GM21360 (cell line): ENCODE measurements at regions not wholly inside any gene's neighbourhood (a gene's known extent, or its start where the extent isn't known, plus 50 kb on each side); places are given as distances from the start of the nearest gene placed in this dataset.
"Not testable (repeated sequence)": the region's sequence is repeated elsewhere in the genome, so short reads cannot be mapped to it uniquely, and the experiment has no call there.

Experiments used
- ATAC-seq: cut with Tn5 transposase; IDR thresholded peaks from one replicate; pipeline ENCODE4 v1.9.1; 2021; ENCODE audit warnings: mild to moderate bottlenecking, moderate library complexity; ENCODE audit not compliant: unreplicated experiment

DNA sequence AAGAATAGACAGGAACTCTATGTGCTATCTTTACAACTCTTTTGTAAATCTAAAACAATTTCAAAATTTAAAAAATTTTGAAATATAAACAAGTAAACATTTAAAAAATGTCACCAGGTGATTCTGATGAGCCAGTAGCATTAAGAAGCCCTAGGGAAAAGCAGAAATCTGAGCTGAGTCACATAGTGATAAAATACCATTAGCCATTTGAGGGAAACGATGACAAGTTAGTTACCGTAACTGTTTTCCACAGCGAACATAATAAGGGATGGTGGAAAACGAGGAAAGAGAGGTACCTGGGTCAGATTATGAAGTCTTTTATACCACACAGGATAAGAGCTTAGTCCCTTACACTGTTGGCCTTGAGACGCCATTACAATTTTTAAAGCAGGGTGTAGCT lies 55.5 kb downstream of the PRR15 start:
- no peak for ATAC-seq

DNA sequence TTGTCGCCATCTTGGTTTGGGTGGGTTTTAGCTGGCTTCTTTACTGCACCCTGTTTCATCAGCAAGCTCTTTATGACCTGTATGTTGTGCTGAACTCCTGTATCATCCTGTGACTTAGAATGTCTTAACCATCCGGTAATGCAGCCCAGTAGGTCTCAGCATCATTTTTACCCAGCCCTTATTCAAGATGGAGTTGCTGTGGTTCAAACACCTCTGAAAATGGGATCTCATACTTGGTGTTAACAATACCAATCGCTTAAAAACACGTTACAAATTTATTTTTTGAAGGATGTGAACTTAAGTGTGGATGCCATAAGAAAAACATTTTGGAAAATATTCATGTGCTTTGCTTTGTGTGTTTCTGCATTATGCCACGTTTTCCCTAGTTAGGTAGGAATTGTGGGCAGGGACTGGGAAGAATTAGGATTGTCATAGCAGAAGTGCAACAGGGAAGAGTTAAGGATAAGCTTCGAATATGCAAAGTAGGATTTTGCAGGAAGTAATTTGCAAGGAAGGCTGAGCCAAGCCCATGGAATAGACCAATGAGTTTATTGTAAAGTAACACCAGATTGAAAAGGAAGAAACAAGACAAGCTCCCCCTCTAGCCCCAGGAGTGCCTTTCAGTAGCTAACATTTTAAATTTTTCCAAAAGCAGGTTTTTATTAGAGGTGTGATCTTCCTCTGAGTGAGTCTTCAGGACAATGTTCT lies 56.4 kb downstream of the PRR15 start:
- ATAC-seq: no peak

DNA sequence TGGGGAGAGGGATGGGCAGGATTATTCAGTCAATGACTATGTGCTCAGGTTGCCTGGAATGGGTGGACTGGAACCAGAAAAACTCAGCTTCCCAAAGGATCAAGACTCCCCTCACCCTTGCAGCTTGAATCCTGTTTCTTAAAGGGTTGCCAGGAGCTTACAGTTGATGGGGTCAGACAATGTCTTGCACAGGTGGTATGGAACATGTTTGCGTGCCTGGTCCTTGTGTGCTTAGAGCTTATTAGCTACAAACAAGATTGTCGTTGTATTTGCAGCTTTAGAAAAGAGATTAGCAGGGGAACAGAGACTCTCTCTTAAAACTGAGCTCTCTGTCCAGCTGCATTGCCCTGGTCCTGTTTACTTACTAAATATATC lies 56.9 kb downstream of the PRR15 start:
- ATAC-seq: no peak

DNA sequence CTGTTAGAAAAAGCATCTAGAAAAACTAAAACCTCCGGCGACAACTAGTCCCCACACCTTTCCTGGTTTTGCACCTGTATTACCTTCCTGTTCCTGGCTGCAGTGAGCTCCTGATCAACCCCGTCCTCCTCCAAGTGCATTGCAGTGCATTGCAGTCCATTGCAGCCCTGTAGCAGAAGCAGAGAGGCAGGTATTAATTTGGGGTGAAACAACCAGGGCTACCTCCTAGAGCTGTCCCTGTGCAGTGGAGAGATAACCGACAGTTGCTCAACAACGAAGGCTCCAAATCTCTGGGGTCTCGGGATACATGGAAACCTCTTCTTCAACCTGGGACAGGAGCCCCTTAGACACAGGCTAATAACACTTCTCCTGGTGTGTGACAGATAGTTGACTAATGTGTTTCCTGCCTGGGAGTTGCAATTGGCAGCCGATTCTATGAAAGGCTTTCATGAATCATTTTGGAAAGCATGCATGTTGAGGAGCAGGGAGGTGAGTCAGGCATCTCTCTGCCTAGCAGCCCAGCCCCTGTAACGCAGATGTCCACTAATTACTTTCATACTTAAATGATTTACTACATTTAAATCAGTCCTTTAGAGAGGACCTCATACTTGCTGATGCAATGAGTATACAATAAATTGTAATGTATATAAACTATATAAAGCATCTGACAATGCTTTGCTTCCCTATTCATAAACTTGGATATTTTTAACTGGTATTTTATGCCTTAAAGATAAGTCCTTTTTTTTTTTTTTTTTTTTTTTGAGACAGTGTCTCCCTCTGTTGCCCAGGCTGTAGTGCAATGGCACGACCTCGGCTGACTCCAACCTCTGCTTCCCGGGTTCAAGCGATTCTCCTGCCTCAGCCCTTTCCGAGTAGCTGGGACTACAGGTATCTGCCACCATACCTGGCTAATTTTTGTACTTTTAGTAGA lies 59.0 kb downstream of the PRR15 start:
- no peak for ATAC-seq

DNA sequence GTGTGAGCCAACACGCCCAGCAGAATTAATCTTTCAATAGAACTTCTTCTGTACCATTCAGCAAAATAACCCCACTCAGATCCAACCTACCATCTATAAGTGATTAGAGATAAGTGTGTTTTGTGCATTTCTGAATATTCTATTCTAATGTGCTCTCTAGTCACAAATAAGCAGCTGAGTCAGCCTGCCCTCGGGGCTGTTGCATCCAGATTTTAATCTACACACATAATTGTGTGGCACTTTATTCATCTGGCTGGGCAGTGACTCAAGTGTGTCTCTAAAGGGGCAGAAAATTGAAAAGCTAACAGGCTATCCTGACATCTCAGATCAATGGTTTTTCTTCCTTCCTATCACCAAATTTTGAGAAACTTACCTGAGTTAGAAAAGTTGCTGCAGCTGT lies 60.3 kb downstream of the PRR15 start:
- no peak for ATAC-seq

DNA sequence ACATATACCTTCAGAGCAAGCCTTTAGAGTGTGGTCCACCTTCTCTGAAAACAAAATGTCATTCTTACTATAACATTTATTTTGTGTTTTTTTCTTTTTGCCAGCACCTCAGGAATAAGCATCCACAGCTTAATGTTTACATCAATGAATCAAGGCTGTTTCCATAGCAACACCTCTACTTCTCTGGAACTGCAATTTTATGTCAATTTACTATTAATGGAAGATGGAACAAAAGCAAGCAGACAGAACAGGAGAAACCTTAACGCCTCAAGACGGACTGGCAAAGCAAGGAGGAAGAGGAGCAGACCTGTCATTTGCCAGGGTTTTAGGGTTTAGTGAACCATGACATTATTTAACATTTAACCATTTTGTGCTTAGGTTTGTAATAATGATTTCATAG lies 63.1 kb downstream of the PRR15 start:
- no peak for ATAC-seq

DNA sequence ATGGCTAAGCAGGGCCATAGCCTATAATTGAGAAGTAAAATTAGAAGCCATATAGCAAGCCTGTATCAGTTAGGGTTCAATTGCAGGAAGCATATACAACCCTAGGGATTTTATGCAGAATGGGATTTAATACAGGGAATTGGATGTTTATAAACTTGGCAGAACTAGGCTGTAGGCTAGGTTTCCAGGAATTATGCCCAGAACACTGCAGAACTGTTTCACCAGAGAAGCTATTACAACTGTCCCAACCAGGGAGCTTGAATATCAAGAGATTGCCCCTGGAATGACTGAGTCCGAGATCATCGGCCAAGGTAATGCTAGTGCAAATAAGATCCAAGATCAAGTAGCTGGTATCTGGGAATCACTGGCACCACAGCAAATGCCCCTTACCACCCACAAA lies 64.0 kb downstream of the PRR15 start:
- no peak for ATAC-seq

DNA sequence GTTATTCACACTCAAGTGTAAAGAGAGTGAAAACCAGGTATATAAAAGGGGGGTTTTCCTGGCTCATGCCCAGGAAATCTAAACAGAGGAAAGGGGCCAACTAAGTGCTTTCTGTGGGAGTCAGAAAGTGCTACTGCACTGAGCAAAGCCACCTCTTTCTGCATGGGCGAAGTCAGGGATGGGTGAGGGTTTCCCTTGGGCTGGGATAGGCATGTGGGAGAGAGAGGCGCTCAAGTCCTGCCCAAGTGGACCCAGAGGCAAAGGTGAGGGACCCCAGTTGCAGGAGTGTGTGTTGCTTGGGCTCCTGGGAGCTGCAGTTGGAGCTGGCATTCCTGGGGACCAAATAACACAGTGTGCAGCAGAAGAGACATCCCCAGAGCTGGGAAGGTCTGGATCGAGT lies 65.9 kb downstream of the PRR15 start:
- no peak for ATAC-seq

DNA sequence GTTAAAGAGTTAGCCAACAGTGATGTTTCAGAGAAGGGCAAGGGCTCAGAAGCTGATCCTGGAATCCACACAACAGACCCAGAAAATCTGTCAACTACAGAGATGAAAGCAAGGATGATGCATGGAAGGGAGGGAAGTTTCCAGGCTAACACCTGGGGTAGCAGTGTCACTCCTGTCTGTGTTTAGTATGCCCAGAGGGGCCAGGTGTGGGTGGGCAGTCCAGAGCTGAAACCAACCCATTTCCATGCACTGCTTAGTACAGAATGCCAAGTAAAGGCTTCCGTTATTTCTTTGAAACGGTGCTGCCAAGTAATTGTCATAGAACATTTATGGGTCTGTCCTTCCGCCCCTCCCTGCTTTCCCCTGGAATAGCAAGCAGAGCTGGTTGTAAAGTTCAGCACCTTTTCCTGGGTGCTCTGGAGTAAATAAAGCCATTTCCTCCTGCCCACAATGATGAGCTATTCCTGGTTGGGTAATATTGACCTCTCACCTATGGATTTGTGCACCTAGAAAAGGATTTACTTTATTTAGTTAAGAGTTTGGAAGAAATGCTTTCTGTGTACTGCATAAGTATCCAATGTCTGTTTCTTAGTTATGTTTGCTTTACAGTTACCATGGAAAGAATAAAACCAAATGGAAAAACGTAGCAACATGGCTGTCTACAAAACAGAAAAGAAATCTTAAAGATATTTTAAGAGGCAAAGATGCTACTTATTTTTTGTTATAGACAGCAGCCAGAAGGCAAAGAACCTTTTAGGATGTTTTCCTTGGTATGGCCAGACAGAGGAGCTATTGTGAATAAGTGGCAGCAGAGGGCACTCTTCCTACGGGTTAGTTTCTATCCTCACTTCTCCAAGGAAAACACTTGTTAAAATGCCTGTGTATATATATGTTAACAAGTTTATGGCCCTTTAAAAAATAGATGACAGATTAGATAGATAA lies 71.7 kb downstream of the PRR15 start:
- not testable (repeated sequence) for ATAC-seq

DNA sequence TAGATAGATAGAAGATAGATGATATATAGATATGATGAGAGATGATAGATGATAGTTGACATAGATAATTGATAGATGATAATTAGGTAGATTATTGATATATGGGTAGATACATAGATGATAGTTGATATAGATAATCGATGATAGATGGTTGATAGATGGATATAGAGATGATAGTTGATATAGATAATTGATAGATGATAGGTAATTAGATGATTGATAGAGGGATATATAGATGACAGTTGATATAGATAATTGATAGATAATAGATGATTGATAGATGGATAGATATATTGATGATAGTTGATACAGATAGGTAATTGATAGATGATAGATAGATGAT lies 72.3 kb downstream of the PRR15 start:
- ATAC-seq: no peak

DNA sequence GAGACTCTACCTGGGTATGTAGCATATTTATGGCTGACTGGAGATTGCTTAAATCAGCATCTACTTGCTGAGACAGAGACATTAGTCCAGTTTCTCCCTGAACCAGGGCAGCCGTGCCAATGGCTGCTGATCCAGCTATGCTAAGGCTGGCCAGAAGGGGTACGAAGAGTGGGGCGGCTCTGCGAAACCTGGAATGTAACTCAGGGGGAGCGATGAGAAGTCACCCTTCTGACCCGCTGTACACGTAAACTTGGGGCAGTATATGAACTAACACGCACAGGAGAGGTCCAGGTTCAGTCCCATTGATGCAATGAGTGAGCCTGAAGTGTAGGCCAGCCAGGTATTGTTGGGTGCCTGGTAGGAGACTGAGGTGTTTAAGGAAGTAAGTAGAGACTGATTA lies 73.7 kb downstream of the PRR15 start:
- ATAC-seq: no peak

DNA sequence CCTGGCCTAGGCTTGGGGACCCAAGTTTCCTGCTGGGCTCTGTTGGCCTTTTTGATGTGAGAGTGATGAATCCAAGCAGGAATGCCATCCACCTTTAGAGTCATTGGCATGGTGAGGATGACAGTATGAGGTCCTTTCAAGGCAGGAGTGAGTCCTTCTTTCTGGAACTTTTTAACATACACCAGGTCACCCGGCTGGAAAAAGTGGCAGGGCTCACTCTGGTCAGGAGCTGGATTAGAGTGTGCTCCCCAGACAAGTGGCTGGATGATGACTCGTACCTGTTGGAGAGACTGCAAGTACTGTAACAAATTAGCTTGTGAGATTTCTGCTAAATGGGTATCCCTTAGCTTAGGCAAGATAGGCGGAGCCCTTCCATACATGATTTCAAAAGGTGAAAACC lies 75.2 kb downstream of the PRR15 start:
- not testable (repeated sequence) for ATAC-seq

DNA sequence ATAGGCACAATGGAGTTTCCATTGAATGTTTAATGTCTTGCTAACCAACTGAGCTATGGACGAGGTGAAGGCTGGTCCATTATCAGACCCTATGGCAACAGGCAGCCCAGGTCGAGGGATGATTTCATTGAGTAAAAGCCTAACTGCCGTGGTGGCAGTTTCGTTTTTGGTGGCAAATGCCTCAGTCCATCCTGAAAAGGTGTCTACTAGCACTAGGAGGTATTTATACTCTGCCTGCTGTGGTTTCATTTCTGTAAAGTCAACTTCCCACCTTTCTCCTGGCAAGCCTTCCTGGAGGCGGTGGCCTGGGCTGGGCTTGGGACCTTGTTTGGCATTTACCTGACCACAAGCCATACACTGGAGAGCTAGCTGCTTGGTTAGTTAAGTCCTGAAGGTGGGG lies 75.8 kb downstream of the PRR15 start:
- ATAC-seq: no peak

DNA sequence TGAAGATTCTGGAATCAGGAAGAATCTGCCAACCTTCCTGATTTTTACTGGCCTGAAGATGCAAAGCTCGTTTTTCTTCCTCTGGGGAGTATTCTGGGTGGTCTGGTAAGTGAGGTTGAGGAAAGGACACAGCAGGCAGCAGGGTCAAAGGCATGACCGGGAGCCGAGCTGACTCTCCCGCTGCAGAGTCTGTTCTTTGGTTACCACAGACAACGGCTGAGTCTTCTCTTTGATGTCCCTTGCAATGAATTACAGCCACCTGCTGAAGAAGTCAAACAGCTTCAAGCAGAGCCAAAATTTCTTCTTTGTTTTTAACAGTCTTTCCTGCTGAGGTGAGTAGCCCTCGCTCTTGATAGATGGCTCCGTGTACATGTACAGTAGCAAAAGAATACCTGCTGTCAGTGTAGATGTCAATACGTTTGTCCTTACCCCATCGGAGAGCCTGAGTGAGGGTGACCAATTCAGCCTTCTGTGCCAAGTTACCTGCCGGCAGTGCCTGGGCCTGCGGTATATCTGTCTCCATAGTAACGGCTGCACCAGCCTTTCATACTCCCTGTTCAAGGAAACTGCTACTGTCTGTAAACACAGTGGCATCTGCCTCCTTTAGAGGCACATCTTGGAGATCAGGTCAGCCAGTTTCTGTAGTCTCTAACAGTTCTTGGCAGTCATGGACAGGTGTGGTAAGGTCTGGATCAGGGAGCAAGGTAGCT lies 76.4 kb downstream of the PRR15 start:
- ATAC-seq: no peak

DNA sequence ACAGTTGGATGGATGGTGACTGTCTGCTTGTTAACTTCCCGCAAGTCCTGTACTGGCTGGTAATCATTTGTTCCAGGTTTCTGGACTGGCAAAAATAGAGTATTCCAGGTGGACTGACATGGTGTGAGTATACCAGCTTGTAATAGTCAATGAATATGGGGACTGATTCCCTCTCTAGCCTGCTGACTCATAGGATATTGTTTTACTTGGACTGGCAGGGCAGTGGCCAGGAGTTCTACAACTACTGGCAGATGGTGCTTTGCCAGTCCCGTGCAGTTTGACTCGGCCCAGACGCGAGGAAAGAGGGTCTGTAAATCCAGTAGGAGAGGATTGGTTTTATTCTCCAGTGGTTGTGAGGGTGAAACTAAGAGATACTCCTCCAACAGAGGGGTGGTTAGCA lies 78.0 kb downstream of the PRR15 start:
- ATAC-seq: no peak

DNA sequence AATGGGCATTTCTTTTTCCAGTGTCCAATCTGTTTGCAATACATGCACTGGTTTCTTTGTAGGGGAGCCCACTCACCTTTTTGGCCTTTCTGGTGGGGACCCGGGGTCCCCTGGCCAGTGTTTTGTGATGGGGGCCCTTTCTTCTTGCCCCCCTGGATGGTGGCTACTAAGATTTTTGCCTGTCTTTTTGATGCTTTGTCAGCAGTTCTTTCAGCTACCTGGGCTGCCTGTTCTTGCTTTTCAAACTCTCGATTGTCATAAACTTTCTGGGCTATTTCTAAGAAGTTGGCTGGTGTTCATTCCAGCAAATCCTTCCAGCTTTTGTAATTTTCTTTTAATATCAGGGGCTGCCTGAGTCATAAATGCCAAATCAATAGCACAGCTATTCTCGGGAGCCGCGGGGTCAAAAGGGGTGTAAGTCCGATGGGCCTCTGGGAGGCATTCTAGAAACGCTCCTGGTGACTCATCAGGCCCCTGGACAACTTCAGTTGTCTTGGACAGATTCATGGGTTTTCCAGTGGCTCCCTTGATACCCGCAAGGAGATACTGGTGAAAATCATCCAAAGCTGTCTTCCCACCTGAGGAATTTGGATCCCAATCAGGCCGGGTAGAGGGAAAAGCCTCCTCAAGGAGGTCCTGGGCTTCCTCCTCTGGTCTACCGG lies 79.0 kb downstream of the PRR15 start:
- ATAC-seq: no peak

DNA sequence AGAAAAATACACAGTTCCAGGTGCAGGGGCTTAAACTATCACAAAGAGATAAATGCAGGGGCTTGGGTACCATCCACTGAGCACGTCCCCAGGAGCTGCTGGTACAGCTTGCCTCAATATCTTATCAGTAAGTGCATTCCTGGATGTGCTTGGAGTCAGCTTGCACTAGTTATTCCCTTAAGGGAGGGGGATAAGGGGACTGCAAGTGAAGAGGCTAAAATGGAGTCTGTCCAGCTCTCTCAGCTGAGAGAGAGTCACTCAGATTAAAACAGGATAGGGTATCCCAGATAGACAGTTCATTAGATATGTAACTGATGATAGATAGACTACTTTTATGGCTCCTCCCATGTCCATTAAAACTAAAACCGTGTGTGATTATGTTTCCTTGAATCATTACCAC lies 82.5 kb downstream of the PRR15 start:
- not testable (repeated sequence) for ATAC-seq

DNA sequence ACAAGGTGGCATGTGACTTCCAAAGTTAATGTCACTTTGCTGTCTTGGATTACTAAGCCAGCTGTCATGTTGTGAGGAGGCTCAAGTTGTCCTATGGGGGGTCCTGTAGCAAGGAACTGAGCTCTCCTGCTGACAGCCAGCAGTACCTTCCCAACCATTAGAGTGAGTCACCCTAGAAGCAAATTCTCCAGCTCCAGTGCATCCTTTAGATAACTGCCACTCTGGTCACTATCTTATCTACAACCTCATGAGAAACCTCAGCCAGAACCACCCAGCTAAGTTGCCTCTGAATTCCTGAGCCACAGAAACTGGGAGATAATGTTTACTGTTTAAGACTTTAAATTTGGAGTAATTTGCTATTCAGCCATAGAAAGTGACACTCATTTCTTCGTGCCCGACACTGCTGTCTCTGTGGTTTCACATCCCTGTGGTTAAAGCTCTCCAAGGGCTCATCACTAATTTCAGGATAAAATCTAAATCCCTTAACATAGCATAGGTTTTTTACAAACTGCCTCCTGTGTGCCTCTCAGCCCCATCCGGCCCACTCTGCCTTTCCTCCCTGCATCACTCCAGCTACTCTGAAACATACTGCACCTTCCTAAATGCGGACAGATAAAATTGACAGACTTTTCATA lies 83.5 kb downstream of the PRR15 start:
- ATAC-seq: no peak

DNA sequence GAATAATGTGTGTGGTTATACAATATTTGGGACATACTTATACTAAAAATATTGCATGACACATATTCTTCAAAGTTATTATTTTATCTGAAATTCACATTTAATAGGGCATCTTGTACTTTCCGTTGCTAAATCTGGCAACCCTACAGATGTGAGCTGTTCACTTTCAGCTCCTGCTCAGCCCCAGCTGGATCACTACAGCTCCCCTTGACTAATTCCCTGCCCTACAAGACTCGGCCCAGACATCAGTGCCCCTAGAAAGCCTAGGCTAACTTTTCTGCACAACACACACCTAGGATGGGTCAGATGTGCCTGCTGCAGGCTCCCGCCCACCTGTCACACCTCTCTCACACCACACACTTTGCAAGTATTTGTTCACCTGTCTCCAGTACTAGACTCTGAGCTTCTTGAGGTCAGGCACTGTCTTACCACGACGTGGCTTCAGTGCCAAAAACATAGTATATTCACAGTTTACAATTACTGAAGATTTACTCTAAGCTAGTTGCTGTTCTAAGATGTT lies 84.1 kb downstream of the PRR15 start:
- ATAC-seq: not testable (repeated sequence)
